ENCODE measurements at regions not wholly inside any gene's neighbourhood (a gene's known extent, or its start where the extent isn't known, plus 50 kb on each side); places are given as distances from the start of the nearest gene placed in this dataset.

DNA sequence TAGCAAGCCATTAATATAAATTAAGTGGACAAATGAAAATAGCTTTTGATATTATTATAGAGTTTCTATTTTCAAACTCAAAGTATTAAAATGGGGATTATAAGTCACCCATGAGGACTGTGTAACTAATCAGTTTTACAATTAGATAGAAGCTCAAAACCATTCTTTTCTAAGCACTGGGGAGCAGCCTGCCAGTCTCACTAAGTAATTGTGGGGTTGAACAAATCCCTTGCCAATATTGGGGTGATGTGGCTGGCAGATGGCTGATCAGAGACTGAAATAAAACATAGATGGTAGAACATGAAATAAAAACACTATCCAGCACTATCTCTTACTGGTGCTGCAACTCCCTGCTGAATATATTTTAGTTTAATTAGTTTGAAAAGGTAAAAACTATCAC lies 353.2 kb downstream of the FLRT2 start:
- no peaks in the 10 kb centered on the region for H3K27me3 ChIP-seq (ENCODE audit: insufficient read depth)
- no peak overlapping the region for H2AFZ ChIP-seq
- Mint-ChIP-seq H3K4me1 (peaks cover 9% of the 10 kb centered on the region; the same call in 2 of the 3 replicates), H3K36me3 (ENCODE audit: low read depth) (0 out of 3 replicates have a peak, but pooled peaks cover 3% of the 10 kb centered on the region), H3K27ac (no peak overlapping the region), H3K27me3 (ENCODE audit: insufficient read depth, low read depth, poor library complexity) (no peaks in the 10 kb centered on the region), H3K9me3 (no peaks in the 10 kb centered on the region), H3K4me3 (no peak overlapping the region)
- no peaks in the 10 kb centered on the region for H3K79me2 ChIP-seq (replicated peaks; ENCODE audit: insufficient read depth)
- H3K4me3 ChIP-seq: no peak overlapping the region
- no peak for ATAC-seq
- no peaks in the 10 kb centered on the region for H3K36me3 ChIP-seq (ENCODE audit: insufficient read depth)
- H3K4me1 ChIP-seq (ENCODE audit: insufficient read depth): peaks cover 9% of the 10 kb centered on the region
- H3K27ac ChIP-seq (ENCODE audit: low read depth): no peak overlapping the region
- TF ChIP-seq, protein P1, sequence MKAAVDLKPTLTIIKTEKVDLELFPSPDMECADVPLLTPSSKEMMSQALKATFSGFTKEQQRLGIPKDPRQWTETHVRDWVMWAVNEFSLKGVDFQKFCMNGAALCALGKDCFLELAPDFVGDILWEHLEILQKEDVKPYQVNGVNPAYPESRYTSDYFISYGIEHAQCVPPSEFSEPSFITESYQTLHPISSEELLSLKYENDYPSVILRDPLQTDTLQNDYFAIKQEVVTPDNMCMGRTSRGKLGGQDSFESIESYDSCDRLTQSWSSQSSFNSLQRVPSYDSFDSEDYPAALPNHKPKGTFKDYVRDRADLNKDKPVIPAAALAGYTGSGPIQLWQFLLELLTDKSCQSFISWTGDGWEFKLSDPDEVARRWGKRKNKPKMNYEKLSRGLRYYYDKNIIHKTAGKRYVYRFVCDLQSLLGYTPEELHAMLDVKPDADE (IDR thresholded peaks at IDR 0.05): no peak
- TF ChIP-seq, protein P2, sequence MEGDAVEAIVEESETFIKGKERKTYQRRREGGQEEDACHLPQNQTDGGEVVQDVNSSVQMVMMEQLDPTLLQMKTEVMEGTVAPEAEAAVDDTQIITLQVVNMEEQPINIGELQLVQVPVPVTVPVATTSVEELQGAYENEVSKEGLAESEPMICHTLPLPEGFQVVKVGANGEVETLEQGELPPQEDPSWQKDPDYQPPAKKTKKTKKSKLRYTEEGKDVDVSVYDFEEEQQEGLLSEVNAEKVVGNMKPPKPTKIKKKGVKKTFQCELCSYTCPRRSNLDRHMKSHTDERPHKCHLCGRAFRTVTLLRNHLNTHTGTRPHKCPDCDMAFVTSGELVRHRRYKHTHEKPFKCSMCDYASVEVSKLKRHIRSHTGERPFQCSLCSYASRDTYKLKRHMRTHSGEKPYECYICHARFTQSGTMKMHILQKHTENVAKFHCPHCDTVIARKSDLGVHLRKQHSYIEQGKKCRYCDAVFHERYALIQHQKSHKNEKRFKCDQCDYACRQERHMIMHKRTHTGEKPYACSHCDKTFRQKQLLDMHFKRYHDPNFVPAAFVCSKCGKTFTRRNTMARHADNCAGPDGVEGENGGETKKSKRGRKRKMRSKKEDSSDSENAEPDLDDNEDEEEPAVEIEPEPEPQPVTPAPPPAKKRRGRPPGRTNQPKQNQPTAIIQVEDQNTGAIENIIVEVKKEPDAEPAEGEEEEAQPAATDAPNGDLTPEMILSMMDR (conservative IDR thresholded peaks at IDR 0.05; ENCODE audit: low read depth in 2 of 2): no peak
- TF ChIP-seq CREB1 (CRISPR knock-in tag; IDR thresholded peaks at IDR 0.05; ENCODE audit: low read depth): no peak
- no peak for TF ChIP-seq ZNF114 (CRISPR knock-in tag; IDR thresholded peaks at IDR 0.05)
- no peak for TF ChIP-seq EZH2phosphoT487 (IDR thresholded peaks at IDR 0.05; ENCODE audit: unreplicated experiment)
- TF ChIP-seq JUNB (IDR thresholded peaks at IDR 0.05; ENCODE audit: unreplicated experiment): no peak
- no peak for TF ChIP-seq POLR2AphosphoS5 (IDR thresholded peaks at IDR 0.05; ENCODE audit: low read depth)
- TF ChIP-seq NANOG (IDR thresholded peaks at IDR 0.05; ENCODE audit: borderline replicate concordance): no peak
- no peak for TF ChIP-seq EZH2 (IDR thresholded peaks at IDR 0.05; ENCODE audit: low read depth, unreplicated experiment)
- TF ChIP-seq, protein P3, sequence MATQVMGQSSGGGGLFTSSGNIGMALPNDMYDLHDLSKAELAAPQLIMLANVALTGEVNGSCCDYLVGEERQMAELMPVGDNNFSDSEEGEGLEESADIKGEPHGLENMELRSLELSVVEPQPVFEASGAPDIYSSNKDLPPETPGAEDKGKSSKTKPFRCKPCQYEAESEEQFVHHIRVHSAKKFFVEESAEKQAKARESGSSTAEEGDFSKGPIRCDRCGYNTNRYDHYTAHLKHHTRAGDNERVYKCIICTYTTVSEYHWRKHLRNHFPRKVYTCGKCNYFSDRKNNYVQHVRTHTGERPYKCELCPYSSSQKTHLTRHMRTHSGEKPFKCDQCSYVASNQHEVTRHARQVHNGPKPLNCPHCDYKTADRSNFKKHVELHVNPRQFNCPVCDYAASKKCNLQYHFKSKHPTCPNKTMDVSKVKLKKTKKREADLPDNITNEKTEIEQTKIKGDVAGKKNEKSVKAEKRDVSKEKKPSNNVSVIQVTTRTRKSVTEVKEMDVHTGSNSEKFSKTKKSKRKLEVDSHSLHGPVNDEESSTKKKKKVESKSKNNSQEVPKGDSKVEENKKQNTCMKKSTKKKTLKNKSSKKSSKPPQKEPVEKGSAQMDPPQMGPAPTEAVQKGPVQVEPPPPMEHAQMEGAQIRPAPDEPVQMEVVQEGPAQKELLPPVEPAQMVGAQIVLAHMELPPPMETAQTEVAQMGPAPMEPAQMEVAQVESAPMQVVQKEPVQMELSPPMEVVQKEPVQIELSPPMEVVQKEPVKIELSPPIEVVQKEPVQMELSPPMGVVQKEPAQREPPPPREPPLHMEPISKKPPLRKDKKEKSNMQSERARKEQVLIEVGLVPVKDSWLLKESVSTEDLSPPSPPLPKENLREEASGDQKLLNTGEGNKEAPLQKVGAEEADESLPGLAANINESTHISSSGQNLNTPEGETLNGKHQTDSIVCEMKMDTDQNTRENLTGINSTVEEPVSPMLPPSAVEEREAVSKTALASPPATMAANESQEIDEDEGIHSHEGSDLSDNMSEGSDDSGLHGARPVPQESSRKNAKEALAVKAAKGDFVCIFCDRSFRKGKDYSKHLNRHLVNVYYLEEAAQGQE (IDR thresholded peaks at IDR 0.05; ENCODE audit: unreplicated experiment): no peak
- no peak for TF ChIP-seq ZNF331 (CRISPR knock-in tag; IDR thresholded peaks at IDR 0.05; ENCODE audit: low read depth)
- TF ChIP-seq, protein P4, sequence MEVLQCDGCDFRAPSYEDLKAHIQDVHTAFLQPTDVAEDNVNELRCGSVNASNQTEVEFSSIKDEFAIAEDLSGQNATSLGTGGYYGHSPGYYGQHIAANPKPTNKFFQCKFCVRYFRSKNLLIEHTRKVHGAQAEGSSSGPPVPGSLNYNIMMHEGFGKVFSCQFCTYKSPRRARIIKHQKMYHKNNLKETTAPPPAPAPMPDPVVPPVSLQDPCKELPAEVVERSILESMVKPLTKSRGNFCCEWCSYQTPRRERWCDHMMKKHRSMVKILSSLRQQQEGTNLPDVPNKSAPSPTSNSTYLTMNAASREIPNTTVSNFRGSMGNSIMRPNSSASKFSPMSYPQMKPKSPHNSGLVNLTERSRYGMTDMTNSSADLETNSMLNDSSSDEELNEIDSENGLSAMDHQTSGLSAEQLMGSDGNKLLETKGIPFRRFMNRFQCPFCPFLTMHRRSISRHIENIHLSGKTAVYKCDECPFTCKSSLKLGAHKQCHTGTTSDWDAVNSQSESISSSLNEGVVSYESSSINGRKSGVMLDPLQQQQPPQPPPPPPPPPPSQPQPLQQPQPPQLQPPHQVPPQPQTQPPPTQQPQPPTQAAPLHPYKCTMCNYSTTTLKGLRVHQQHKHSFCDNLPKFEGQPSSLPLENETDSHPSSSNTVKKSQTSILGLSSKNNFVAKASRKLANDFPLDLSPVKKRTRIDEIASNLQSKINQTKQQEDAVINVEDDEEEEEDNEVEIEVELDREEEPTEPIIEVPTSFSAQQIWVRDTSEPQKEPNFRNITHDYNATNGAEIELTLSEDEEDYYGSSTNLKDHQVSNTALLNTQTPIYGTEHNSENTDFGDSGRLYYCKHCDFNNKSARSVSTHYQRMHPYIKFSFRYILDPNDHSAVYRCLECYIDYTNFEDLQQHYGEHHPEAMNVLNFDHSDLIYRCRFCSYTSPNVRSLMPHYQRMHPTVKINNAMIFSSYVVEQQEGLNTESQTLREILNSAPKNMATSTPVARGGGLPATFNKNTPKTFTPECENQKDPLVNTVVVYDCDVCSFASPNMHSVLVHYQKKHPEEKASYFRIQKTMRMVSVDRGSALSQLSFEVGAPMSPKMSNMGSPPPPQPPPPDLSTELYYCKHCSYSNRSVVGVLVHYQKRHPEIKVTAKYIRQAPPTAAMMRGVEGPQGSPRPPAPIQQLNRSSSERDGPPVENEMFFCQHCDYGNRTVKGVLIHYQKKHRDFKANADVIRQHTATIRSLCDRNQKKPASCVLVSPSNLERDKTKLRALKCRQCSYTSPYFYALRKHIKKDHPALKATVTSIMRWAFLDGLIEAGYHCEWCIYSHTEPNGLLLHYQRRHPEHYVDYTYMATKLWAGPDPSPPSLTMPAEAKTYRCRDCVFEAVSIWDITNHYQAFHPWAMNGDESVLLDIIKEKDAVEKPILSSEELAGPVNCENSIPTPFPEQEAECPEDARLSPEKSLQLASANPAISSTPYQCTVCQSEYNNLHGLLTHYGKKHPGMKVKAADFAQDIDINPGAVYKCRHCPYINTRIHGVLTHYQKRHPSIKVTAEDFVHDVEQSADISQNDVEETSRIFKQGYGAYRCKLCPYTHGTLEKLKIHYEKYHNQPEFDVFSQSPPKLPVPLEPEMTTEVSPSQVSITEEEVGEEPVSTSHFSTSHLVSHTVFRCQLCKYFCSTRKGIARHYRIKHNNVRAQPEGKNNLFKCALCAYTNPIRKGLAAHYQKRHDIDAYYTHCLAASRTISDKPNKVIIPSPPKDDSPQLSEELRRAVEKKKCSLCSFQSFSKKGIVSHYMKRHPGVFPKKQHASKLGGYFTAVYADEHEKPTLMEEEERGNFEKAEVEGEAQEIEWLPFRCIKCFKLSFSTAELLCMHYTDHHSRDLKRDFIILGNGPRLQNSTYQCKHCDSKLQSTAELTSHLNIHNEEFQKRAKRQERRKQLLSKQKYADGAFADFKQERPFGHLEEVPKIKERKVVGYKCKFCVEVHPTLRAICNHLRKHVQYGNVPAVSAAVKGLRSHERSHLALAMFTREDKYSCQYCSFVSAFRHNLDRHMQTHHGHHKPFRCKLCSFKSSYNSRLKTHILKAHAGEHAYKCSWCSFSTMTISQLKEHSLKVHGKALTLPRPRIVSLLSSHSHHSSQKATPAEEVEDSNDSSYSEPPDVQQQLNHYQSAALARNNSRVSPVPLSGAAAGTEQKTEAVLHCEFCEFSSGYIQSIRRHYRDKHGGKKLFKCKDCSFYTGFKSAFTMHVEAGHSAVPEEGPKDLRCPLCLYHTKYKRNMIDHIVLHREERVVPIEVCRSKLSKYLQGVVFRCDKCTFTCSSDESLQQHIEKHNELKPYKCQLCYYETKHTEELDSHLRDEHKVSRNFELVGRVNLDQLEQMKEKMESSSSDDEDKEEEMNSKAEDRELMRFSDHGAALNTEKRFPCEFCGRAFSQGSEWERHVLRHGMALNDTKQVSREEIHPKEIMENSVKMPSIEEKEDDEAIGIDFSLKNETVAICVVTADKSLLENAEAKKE (CRISPR knock-in tag; IDR thresholded peaks at IDR 0.05): no peak
- no peak for TF ChIP-seq STAT1 (IDR thresholded peaks at IDR 0.05; ENCODE audit: unreplicated experiment)
- no peaks in the 10 kb centered on the region for H4K20me1 ChIP-seq (replicated peaks; ENCODE audit: insufficient read depth)
- no peak overlapping the region for H3K4me2 ChIP-seq
- no peaks in the 10 kb centered on the region for H3F3A ChIP-seq (replicated peaks; ENCODE audit: low read depth)
- DNase-seq (ENCODE audit: low spot score): no peak
- peaks cover 3% of the 10 kb centered on the region; the same call in 1 of the 2 replicates for H3K9me2 ChIP-seq (ENCODE audit: insufficient read depth)

All from GM23338 (cell line).